CD14-positive monocyte (primary cell): ENCODE measurements at regions not wholly inside any gene's neighbourhood (a gene's known extent, or its start where the extent isn't known, plus 50 kb on each side); places are given as distances from the start of the nearest gene placed in this dataset.
A peak's percentile ranks its signal among the peaks of the same experiment; 100 is the strongest.

Experiments
- DNase-seq, 3 donors: peaks; one replicate each; pipeline ENCODE4 v3.0.0-alpha.2; 2011 to 2022
- H2AFZ ChIP-seq: 2 replicates; pipeline ENCODE4 v1.6.0; 2012; ENCODE audit warnings: mild to moderate bottlenecking, low read depth, low read length, inconsistent platforms; ENCODE audit not compliant: insufficient read depth, poor library complexity, severe bottlenecking
- H3K27ac ChIP-seq, 2 donors: 1 replicate in 1 of 2; 2 replicates in 1 of 2; pipeline ENCODE4 v1.5.1; 2012 to 2013; ENCODE audit warnings: low read length in 2 of 2, control low read depth in 1 of 2, inconsistent platforms in 1 of 2, low read depth in 1 of 2, mild to moderate bottlenecking in 1 of 2
- H3K27me3 ChIP-seq, 2 donors: one replicate each; pipeline versions ENCODE4 v1.6.0 to v1.6.1; 2011 to 2013; ENCODE audit warnings: low read length in 2 of 2; ENCODE audit not compliant: control insufficient read depth in 2 of 2, insufficient read depth in 2 of 2
- H3K36me3 ChIP-seq, 2 donors: replicated peaks in 1 of 2; 1 replicate in 1 of 2; 2 replicates in 1 of 2; pipeline versions ENCODE4 v1.5.1 to v1.6.1; 2012 to 2013; ENCODE audit warnings: low read length in 2 of 2, control low read depth in 1 of 2, inconsistent platforms in 1 of 2, mild to moderate bottlenecking in 1 of 2; ENCODE audit not compliant: insufficient read depth in 2 of 2, control insufficient read depth in 1 of 2
- H3K4me1 ChIP-seq, 2 donors: 1 replicate in 1 of 2; 2 replicates in 1 of 2; pipeline versions ENCODE4 v1.5.1 to v1.6.1; 2012 to 2013; ENCODE audit warnings: low read length in 2 of 2, control low read depth in 1 of 2, inconsistent platforms in 1 of 2, mild to moderate bottlenecking in 1 of 2, moderate library complexity in 1 of 2; ENCODE audit not compliant: insufficient read depth in 2 of 2, control insufficient read depth in 1 of 2
- H3K4me2 ChIP-seq: replicated peaks from 2 replicates; pipeline ENCODE3; 2012; ENCODE audit warnings: low read length, moderate library complexity, mild to moderate bottlenecking; ENCODE audit not compliant: poor library complexity, severe bottlenecking; ENCODE audit errors: extremely low read depth
- H3K4me3 ChIP-seq, 3 experiments: fragments of 200-600 bp in 1 of 3; sonication (generic) in 1 of 3; replicated peaks in 1 of 3; 1 replicate in 2 of 3; 2 replicates in 1 of 3; pipeline ENCODE4 v1.5.1; 2011 to 2013; ENCODE audit warnings: low read length in 3 of 3, mild to moderate bottlenecking in 3 of 3, control low read depth in 2 of 3, low read depth in 2 of 3, inconsistent platforms in 1 of 3, moderate library complexity in 1 of 3
- H3K79me2 ChIP-seq: 2 replicates; pipeline ENCODE4 v1.6.0; 2012; ENCODE audit warnings: mild to moderate bottlenecking, control low read depth, inconsistent platforms, low read length, moderate library complexity; ENCODE audit not compliant: insufficient read depth
- H3K9ac ChIP-seq: 2 replicates; pipeline ENCODE4 v1.6.0; 2017; ENCODE audit warnings: low read length, mild to moderate bottlenecking; ENCODE audit not compliant: insufficient read depth, poor library complexity, severe bottlenecking
- H3K9me3 ChIP-seq, 2 donors: replicated peaks in 1 of 2; 1 replicate in 1 of 2; 2 replicates in 1 of 2; pipeline versions ENCODE4 v1.5.1 to v1.6.1; 2012 to 2013; ENCODE audit warnings: low read length in 2 of 2, control low read depth in 1 of 2; ENCODE audit not compliant: control insufficient read depth in 1 of 2, insufficient read depth in 1 of 2
- H4K20me1 ChIP-seq: 2 replicates; pipeline ENCODE4 v1.6.0; 2012; ENCODE audit warnings: mild to moderate bottlenecking, low read length, control low read depth, moderate library complexity; ENCODE audit not compliant: insufficient read depth
- H3K27ac Mint-ChIP-seq, 7 donors: one replicate each; pipeline ENCODE4 v1.8.0; 2020; ENCODE audit warnings: mild to moderate bottlenecking in 7 of 7, mixed read lengths in 7 of 7, moderate library complexity in 6 of 7, inconsistent platforms in 2 of 7
- H3K27me3 Mint-ChIP-seq, 3 donors: one replicate each; pipeline ENCODE4 v1.8.0; 2021 to 2022; ENCODE audit warnings: low read depth in 3 of 3, mild to moderate bottlenecking in 3 of 3, mixed read lengths in 3 of 3, moderate library complexity in 3 of 3, inconsistent platforms in 1 of 3
- H3K36me3 Mint-ChIP-seq, 2 donors: one replicate each; pipeline ENCODE4 v1.8.0; 2020; ENCODE audit warnings: mixed read lengths in 2 of 2, inconsistent platforms in 1 of 2, mild to moderate bottlenecking in 1 of 2
- H3K4me1 Mint-ChIP-seq: one replicate; pipeline ENCODE4 v1.8.0; 2020; ENCODE audit warnings: mild to moderate bottlenecking, mixed read lengths
- H3K4me3 Mint-ChIP-seq, 2 donors: one replicate each; pipeline ENCODE4 v1.8.0; 2020; ENCODE audit warnings: mild to moderate bottlenecking in 2 of 2, mixed read lengths in 2 of 2, moderate library complexity in 1 of 2
- H3K9me3 Mint-ChIP-seq, 7 donors: one replicate each; pipeline ENCODE4 v1.8.0; 2020 to 2022; ENCODE audit warnings: mixed read lengths in 7 of 7, mild to moderate bottlenecking in 6 of 7, moderate library complexity in 6 of 7, inconsistent platforms in 2 of 7
- WGBS: methylation state at CpG from one replicate; pipeline ENCODE4 v1.1.5; 2013; ENCODE audit warnings: missing lambda C conversion rate; ENCODE audit not compliant: insufficient coverage; 5-methylcytosine and 5-hydroxymethylcytosine counted together
- intact Hi-C, 2 donors: fragments of 100-400 bp; cut with micrococcal nuclease; formaldehyde crosslinking; loops; one replicate each; pipeline versions ENCODE4 v1.15.0 to v1.15.1; 2023
- TF ChIP-seq, protein P1 (sequence below): fragments of 200-600 bp; IDR thresholded peaks from one replicate; pipeline ENCODE4 v1.8.0; 2022; ENCODE audit warnings: antibody characterized with exemption, mild to moderate bottlenecking

DNA sequence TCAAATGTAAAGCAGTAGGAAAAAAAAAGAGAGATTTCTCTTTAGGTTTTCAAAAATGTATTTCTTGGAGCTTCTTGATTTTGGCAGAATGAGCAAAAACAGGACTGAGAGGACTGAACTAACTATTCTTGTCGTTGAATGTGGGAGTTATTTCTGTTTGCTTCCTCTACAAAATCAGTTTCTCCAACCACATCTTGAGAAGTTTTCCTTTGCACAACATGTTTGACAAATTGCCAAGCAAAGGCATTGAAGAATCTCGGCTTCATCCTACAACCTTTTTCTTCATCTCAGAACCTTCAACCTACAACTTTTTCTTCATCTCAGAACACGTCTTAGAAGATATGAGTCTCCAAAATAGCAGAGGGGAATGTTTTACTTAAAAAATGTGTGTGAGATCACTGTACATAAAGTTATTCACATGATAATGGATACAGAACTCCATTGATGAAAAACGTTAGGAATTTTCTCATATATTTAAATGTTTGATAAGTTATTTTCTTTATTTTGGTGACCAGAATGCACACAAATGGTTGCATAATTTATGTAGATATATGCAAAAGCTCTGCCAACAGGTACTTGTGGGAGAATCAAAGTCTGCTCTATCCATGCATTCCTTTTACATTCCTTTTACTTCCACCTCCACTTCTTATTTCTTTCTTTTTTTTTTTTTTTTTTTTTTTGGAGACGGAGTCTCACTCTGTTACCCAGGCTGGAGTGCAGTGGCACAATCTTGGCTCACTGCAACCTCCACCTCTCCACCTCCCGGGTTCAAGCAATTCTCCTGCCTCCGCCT is 370.0 kb downstream of the KCNJ2 start:
- H3K9me3 Mint-ChIP-seq, result peaks cover 0 to 4% (median 2%) of the 10 kb centered on the region in 7 donors
- no peaks in the 10 kb centered on the region for H3K27me3 Mint-ChIP-seq
- Histone ChIP-seq H3K4me2 (no peak overlapping the region), H3K79me2 (no peaks in the 10 kb centered on the region), H3K9ac (no peak overlapping the region), H2AFZ (peak overlapping the region; percentile 52), H4K20me1 (no peaks in the 10 kb centered on the region), H3K27me3 (no peaks in the 10 kb centered on the region), H3K4me3 (no peak overlapping the region), H3K9me3 (no peaks in the 10 kb centered on the region), H3K27ac (no peak overlapping the region), H3K36me3 (no peaks in the 10 kb centered on the region), H3K4me1 (peaks cover 0 to 3% of the 10 kb centered on the region in 2 donors)
- TF ChIP-seq, protein P1, sequence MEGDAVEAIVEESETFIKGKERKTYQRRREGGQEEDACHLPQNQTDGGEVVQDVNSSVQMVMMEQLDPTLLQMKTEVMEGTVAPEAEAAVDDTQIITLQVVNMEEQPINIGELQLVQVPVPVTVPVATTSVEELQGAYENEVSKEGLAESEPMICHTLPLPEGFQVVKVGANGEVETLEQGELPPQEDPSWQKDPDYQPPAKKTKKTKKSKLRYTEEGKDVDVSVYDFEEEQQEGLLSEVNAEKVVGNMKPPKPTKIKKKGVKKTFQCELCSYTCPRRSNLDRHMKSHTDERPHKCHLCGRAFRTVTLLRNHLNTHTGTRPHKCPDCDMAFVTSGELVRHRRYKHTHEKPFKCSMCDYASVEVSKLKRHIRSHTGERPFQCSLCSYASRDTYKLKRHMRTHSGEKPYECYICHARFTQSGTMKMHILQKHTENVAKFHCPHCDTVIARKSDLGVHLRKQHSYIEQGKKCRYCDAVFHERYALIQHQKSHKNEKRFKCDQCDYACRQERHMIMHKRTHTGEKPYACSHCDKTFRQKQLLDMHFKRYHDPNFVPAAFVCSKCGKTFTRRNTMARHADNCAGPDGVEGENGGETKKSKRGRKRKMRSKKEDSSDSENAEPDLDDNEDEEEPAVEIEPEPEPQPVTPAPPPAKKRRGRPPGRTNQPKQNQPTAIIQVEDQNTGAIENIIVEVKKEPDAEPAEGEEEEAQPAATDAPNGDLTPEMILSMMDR, result no peak
- WGBS, result no CpG with 5 or more reads among the region's 7 CpGs
- DNase-seq, result no peak
- no peak overlapping the region for H3K27ac Mint-ChIP-seq
- H3K36me3 Mint-ChIP-seq, result no peaks in the 10 kb centered on the region
- H3K4me1 Mint-ChIP-seq, result peaks cover 8% of the 10 kb centered on the region
- H3K4me3 Mint-ChIP-seq, result no peak overlapping the region
- intact Hi-C loops, result no loop called here

DNA sequence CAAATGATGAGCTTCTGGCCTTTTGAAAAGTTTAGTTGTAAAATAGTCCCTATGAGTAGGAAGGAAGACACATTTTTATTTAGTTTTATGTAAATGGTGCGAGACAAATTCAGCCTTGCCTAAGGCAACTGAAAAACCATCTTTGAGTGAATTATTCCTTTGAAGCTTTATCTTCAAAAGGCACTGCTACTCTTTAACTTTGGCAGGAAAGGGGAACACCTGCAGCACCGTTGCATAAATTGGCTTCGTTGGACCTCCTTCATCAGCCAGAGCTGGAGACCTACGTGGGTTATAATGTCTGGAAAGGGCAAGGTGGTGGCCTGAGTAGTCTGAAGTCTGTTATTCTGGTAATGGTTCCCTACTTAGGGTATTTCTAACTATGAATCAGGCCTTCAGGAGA is 373.5 kb downstream of the KCNJ2 start:
- no peak overlapping the region for H2AFZ ChIP-seq
- no peaks in the 10 kb centered on the region for H3K79me2 ChIP-seq
- no peak overlapping the region for H3K4me3 ChIP-seq
- Mint-ChIP-seq H3K9me3 (no peaks in the 10 kb centered on the region), H3K36me3 (no peaks in the 10 kb centered on the region), H3K27ac (no peak overlapping the region), H3K4me3 (no peak overlapping the region), H3K4me1 (peaks cover 8% of the 10 kb centered on the region), H3K27me3 (no peaks in the 10 kb centered on the region)
- H3K36me3 ChIP-seq, result no peaks in the 10 kb centered on the region
- peaks cover 0 to 3% of the 10 kb centered on the region in 2 donors for H3K4me1 ChIP-seq
- H3K9ac ChIP-seq, result no peak overlapping the region
- H3K4me2 ChIP-seq, result no peak overlapping the region
- TF ChIP-seq, protein P1, result no peak
- H4K20me1 ChIP-seq, result no peaks in the 10 kb centered on the region
- H3K27me3 ChIP-seq, result no peaks in the 10 kb centered on the region
- H3K9me3 ChIP-seq, result no peaks in the 10 kb centered on the region
- intact Hi-C loops, result no loop called here
- H3K27ac ChIP-seq, result no peak overlapping the region
- DNase-seq, result no peak
- 93% methylated on average over 3 of the region's 4 CpGs for WGBS
